ENCODE measurements at regions not wholly inside any gene's neighbourhood (a gene's known extent, or its start where the extent isn't known, plus 50 kb on each side); places are given as distances from the start of the nearest gene placed in this dataset.
"Not testable (repeated sequence)": the region's sequence is repeated elsewhere in the genome, so short reads cannot be mapped to it uniquely, and the experiment has no call there.

- no peak for DNase-seq (ENCODE audit: low spot score)
Measured at GRCh38 chr13:111064661-111065060, 50.4 kb upstream of the ARHGEF7 start.

- DNase-seq (ENCODE audit: low spot score) = no peak
Measured at GRCh38 chr13:111062966-111063365, 52.1 kb upstream of the ARHGEF7 start.

GRCh38 chr13:111062305-111062704, 52.8 kb upstream of the ARHGEF7 start:
- no peak for DNase-seq (ENCODE audit: low spot score)

GRCh38 chr13:111061358-111062045, 53.6 kb upstream of the ARHGEF7 start:
- no peak for DNase-seq (ENCODE audit: low spot score)

- no peak for DNase-seq (ENCODE audit: low spot score)
Measured at GRCh38 chr13:111060237-111060919, 54.7 kb upstream of the ARHGEF7 start.

- DNase-seq (ENCODE audit: low spot score) = no peak
Measured at GRCh38 chr13:111058796-111059506, 56.2 kb upstream of the ARHGEF7 start.

GRCh38 chr13:111058339-111058738, 56.8 kb upstream of the ARHGEF7 start:
- not testable (repeated sequence) for DNase-seq (ENCODE audit: low spot score)

GRCh38 chr13:111051726-111052232, 63.3 kb upstream of the ARHGEF7 start:
- DNase-seq (ENCODE audit: low spot score) = not testable (repeated sequence)

- DNase-seq (ENCODE audit: low spot score) = no peak
Measured at GRCh38 chr13:111051041-111051725, 63.9 kb upstream of the ARHGEF7 start.

GRCh38 chr13:111050539-111050879, 64.6 kb upstream of the ARHGEF7 start:
- no peak for DNase-seq (ENCODE audit: low spot score)

GRCh38 chr13:111049791-111050538, 65.1 kb upstream of the ARHGEF7 start:
- DNase-seq (ENCODE audit: low spot score) = peak; percentile 67

- DNase-seq (ENCODE audit: low spot score) = no peak
Measured at GRCh38 chr13:111048387-111048786, 66.7 kb upstream of the ARHGEF7 start.

GRCh38 chr13:111047326-111047725, 67.8 kb upstream of the ARHGEF7 start:
- DNase-seq (ENCODE audit: low spot score) = no peak

- peak; percentile 86 for DNase-seq (ENCODE audit: low spot score)
Measured at GRCh38 chr13:111046590-111047141, 68.4 kb upstream of the ARHGEF7 start.

- no peak for DNase-seq (ENCODE audit: low spot score)
Measured at GRCh38 chr13:111045170-111045569, 69.9 kb upstream of the ARHGEF7 start.

GRCh38 chr13:111044087-111044830, 70.9 kb upstream of the ARHGEF7 start:
- DNase-seq (ENCODE audit: low spot score) = no peak

- peak; percentile 90 for DNase-seq (ENCODE audit: low spot score)
Measured at GRCh38 chr13:111043575-111043982, 71.5 kb upstream of the ARHGEF7 start.

GRCh38 chr13:111042661-111043226, 72.4 kb upstream of the ARHGEF7 start:
- no peak for DNase-seq (ENCODE audit: low spot score)

- DNase-seq (ENCODE audit: low spot score) = no peak
Measured at GRCh38 chr13:111040830-111041229, 74.3 kb upstream of the ARHGEF7 start.

- DNase-seq (ENCODE audit: low spot score) = no peak
Measured at GRCh38 chr13:111039735-111040134, 75.4 kb upstream of the ARHGEF7 start.
